H1 (cell line): ENCODE measurements at regions not wholly inside any gene's neighbourhood (a gene's known extent, or its start where the extent isn't known, plus 50 kb on each side); places are given as distances from the start of the nearest gene placed in this dataset.

Source experiments
- CTCF ChIA-PET: fragments of 300-600 bp; sonication (Branson Sonifier 250); formaldehyde crosslinking; loops from one replicate; lab custom pipeline; 2021; ENCODE audit not compliant: partially characterized antibody; lab: Charles Lee
- POLR2A ChIA-PET: fragments of 300-600 bp; sonication (Branson Sonifier 250); formaldehyde crosslinking; loops from one replicate; lab custom pipeline; 2021; ENCODE audit warnings: inconsistent platforms; ENCODE audit not compliant: partially characterized antibody; lab: Charles Lee
- DNase-seq, 2 experiments: peaks; one replicate each; pipeline versions ENCODE4 v3.0.0 to v3.0.0-alpha.2; 2010 to 2022; ENCODE audit warnings: low spot score in 2 of 2, low read depth in 1 of 2, mixed read lengths in 1 of 2
- FAIRE-seq: peaks from 2 replicates; lab custom pipeline; 2011; peaks lifted over from hg19 to GRCh38; lab: Jason Lieb, UNC
- H2AFZ ChIP-seq: 2 replicates; pipeline ENCODE4 v1.8.1; 2012; ENCODE audit warnings: low read length, inconsistent platforms
- H2AK5ac ChIP-seq: 2 replicates; pipeline ENCODE4 v1.6.1; 2013; ENCODE audit warnings: low read depth, low read length
- H2BK120ac ChIP-seq: replicated peaks from 2 replicates; pipeline ENCODE3; 2013; ENCODE audit warnings: low read depth, low read length, inconsistent platforms
- H2BK12ac ChIP-seq: 2 replicates; pipeline ENCODE4 v1.6.1; 2013; ENCODE audit warnings: low read depth, low read length
- H2BK15ac ChIP-seq: 2 replicates; pipeline ENCODE4 v1.6.1; 2013; ENCODE audit warnings: low read length
- H2BK20ac ChIP-seq: 2 replicates; pipeline ENCODE4 v1.6.1; 2013; ENCODE audit warnings: low read length
- H2BK5ac ChIP-seq: 2 replicates; pipeline ENCODE4 v1.6.1; 2013; ENCODE audit warnings: low read depth, low read length
- H3K14ac ChIP-seq: 2 replicates; pipeline ENCODE4 v1.6.1; 2013; ENCODE audit warnings: inconsistent platforms; ENCODE audit not compliant: insufficient read length
- H3K18ac ChIP-seq: 2 replicates; pipeline ENCODE4 v1.6.1; 2013; ENCODE audit warnings: low read length; ENCODE audit errors: extremely low read depth
- H3K23ac ChIP-seq: 2 replicates; pipeline ENCODE4 v1.6.1; 2013; ENCODE audit warnings: inconsistent platforms; ENCODE audit not compliant: insufficient read length
- H3K23me2 ChIP-seq: 2 replicates; pipeline ENCODE4 v1.6.1; 2013; ENCODE audit warnings: low read depth, low read length
- H3K27ac ChIP-seq: 2 replicates; pipeline ENCODE4 v1.6.1; 2011; ENCODE audit warnings: low read depth, low read length, inconsistent platforms
- H3K27me3 ChIP-seq, 4 experiments: replicated peaks in 1 of 4; 1 replicate in 1 of 4; 2 replicates in 3 of 4; pipeline versions ENCODE4 v1.6.1 to v1.8.1; 2011 to 2013; ENCODE audit warnings: low read length in 3 of 4, mild to moderate bottlenecking in 3 of 4, inconsistent platforms in 2 of 4, mixed read lengths in 2 of 4, moderate library complexity in 1 of 4; ENCODE audit not compliant: control insufficient read depth in 3 of 4, insufficient read depth in 3 of 4; ENCODE audit errors: extremely low read depth in 1 of 4
- H3K36me3 ChIP-seq, 4 experiments: 2 replicates each; pipeline versions ENCODE4 v1.6.1 to v1.8.1; 2011 to 2013; ENCODE audit warnings: mild to moderate bottlenecking in 4 of 4, low read length in 3 of 4, moderate library complexity in 2 of 4, control low read depth in 1 of 4, inconsistent platforms in 1 of 4; ENCODE audit not compliant: insufficient read depth in 4 of 4, control insufficient read depth in 2 of 4
- H3K4ac ChIP-seq: replicated peaks from 2 replicates; pipeline ENCODE3; 2013; ENCODE audit warnings: low read length, low read depth, mixed read lengths, inconsistent platforms; ENCODE audit not compliant: insufficient read length
- H3K4me1 ChIP-seq, 4 experiments: replicated peaks in 1 of 4; 1 replicate in 1 of 4; 2 replicates in 3 of 4; pipeline versions ENCODE4 v1.6.1 to v1.8.1; 2011 to 2013; ENCODE audit warnings: low read length in 3 of 4, inconsistent platforms in 2 of 4, mixed read lengths in 1 of 4; ENCODE audit not compliant: insufficient read depth in 4 of 4, control insufficient read depth in 3 of 4
- H3K4me2 ChIP-seq, 2 experiments: 2 replicates each; pipeline versions ENCODE4 v1.6.1 to v1.8.1; 2011 to 2013; ENCODE audit warnings: low read depth in 2 of 2, low read length in 2 of 2, control low read depth in 1 of 2, inconsistent platforms in 1 of 2, mild to moderate bottlenecking in 1 of 2; ENCODE audit not compliant: insufficient read depth in 1 of 2
- H3K4me3 ChIP-seq, 4 experiments: fragments of 200-600, 300-600 bp in 1 of 4; sonication (generic), shearing (Covaris generic), sonication (Bioruptor Twin) in 1 of 4; 2 replicates each; pipeline versions ENCODE4 v1.5.1 to v1.8.1; 2011 to 2016; ENCODE audit warnings: low read length in 4 of 4, low read depth in 3 of 4, control low read depth in 2 of 4, inconsistent platforms in 2 of 4, mild to moderate bottlenecking in 2 of 4, mixed read lengths in 1 of 4, moderate library complexity in 1 of 4; ENCODE audit not compliant: insufficient read depth in 2 of 4; ENCODE audit errors: extremely low read depth in 1 of 4
- H3K56ac ChIP-seq: replicated peaks from 2 replicates; pipeline ENCODE3; 2013; ENCODE audit warnings: low read depth, mild to moderate bottlenecking, mixed read lengths, low read length, inconsistent platforms; ENCODE audit not compliant: insufficient read length
- H3K79me1 ChIP-seq: 2 replicates; pipeline ENCODE4 v1.6.1; 2013; ENCODE audit warnings: low read depth, low read length, control low read depth
- H3K79me2 ChIP-seq, 2 experiments: 2 replicates each; pipeline versions ENCODE4 v1.6.1 to v1.8.1; 2012 to 2013; ENCODE audit warnings: low read length in 2 of 2, mild to moderate bottlenecking in 2 of 2, inconsistent platforms in 1 of 2; ENCODE audit not compliant: insufficient read depth in 2 of 2, control insufficient read depth in 1 of 2
- H3K9ac ChIP-seq, 4 experiments: replicated peaks in 1 of 4; 1 replicate in 1 of 4; 2 replicates in 3 of 4; pipeline versions ENCODE4 v1.6.1 to v1.8.1; 2011 to 2013; ENCODE audit warnings: low read depth in 3 of 4, low read length in 3 of 4, control low read depth in 2 of 4, mild to moderate bottlenecking in 2 of 4, moderate library complexity in 2 of 4, inconsistent platforms in 1 of 4; ENCODE audit errors: extremely low read depth in 1 of 4
- H3K9me3 ChIP-seq, 2 experiments: 2 replicates each; pipeline versions ENCODE4 v1.6.1 to v1.8.1; 2012 to 2013; ENCODE audit warnings: mild to moderate bottlenecking in 2 of 2, moderate library complexity in 2 of 2, control low read depth in 1 of 2, inconsistent platforms in 1 of 2, low read depth in 1 of 2, low read length in 1 of 2, mixed read lengths in 1 of 2; ENCODE audit not compliant: insufficient read depth in 2 of 2
- H4K20me1 ChIP-seq, 2 experiments: replicated peaks in 1 of 2; 2 replicates each; pipeline versions ENCODE3 to v1.8.1; 2011 to 2013; ENCODE audit warnings: inconsistent platforms in 2 of 2, low read length in 2 of 2, mild to moderate bottlenecking in 1 of 2; ENCODE audit not compliant: insufficient read depth in 2 of 2, control insufficient read depth in 1 of 2
- H4K5ac ChIP-seq: 2 replicates; pipeline ENCODE4 v1.6.1; 2013; ENCODE audit warnings: low read length, low read depth, mixed read lengths, inconsistent platforms; ENCODE audit not compliant: insufficient read length
- H4K8ac ChIP-seq: 2 replicates; pipeline ENCODE4 v1.8.0; 2013; ENCODE audit warnings: mild to moderate bottlenecking, moderate library complexity, low read length, inconsistent platforms; ENCODE audit not compliant: insufficient read depth; ENCODE audit errors: extremely low read depth
- H4K91ac ChIP-seq: replicated peaks from 2 replicates; pipeline ENCODE3; 2013; ENCODE audit warnings: low read length, mixed read lengths, inconsistent platforms; ENCODE audit not compliant: insufficient read length
- CTCF ChIP-seq, 3 experiments: IDR thresholded peaks; 1 replicate in 2 of 3; 2 replicates in 1 of 3; pipeline versions ENCODE4 v1.5.1 to v1.6.1; 2011; ENCODE audit warnings: low read length in 3 of 3, mild to moderate bottlenecking in 3 of 3, inconsistent platforms in 2 of 3, low read depth in 1 of 3, moderate library complexity in 1 of 3; ENCODE audit not compliant: insufficient read depth in 1 of 3; ENCODE audit errors: control extremely low read depth in 1 of 3
- RAD21 ChIP-seq, 2 experiments: IDR thresholded peaks in 1 of 2; conservative IDR thresholded peaks in 1 of 2; 2 replicates each; pipeline ENCODE4 v1.6.1; 2011; ENCODE audit warnings: low read depth in 2 of 2, low read length in 2 of 2, improper control_type of control experiment in 1 of 2, inconsistent platforms in 1 of 2, mild to moderate bottlenecking in 1 of 2, moderate library complexity in 1 of 2
- YY1 ChIP-seq: IDR thresholded peaks from 2 replicates; pipeline ENCODE4 v1.6.1; 2011; ENCODE audit warnings: low read depth, mild to moderate bottlenecking, low read length
- WGBS, 2 experiments: shearing (Covaris generic) in 1 of 2; methylation state at CpG; one replicate each; pipeline versions ENCODE4 v1.1.6 to v1.1.7; 2013 to 2015; ENCODE audit warnings: low lambda C conversion rate in 2 of 2, mixed read lengths in 2 of 2, inconsistent platforms in 1 of 2, low coverage in 1 of 2, missing lambda C conversion rate in 1 of 2; ENCODE audit not compliant: insufficient replicate concordance in 2 of 2, insufficient coverage in 1 of 2, insufficient read length in 1 of 2; ENCODE audit errors: extremely low coverage in 1 of 2, missing lambda C conversion rate in 1 of 2; 5-methylcytosine and 5-hydroxymethylcytosine counted together

- no peak overlapping the region for H2BK120ac ChIP-seq
- no peak overlapping the region for H4K91ac ChIP-seq
- H4K20me1 ChIP-seq, result no peaks in the 10 kb centered on the region
- no peak overlapping the region for H2BK12ac ChIP-seq
- 78% methylated on average over 1 of the region's 1 CpG; no CpG with 5 or more reads in 1 of the 2 experiments for WGBS, 2 experiments
- H3K56ac ChIP-seq, result no peak overlapping the region
- no peaks in the 10 kb centered on the region for H3K79me1 ChIP-seq
- no peaks in the 10 kb centered on the region; the same call in 1 of the 2 replicates for H3K23me2 ChIP-seq
- no peaks in the 10 kb centered on the region for H3K27me3 ChIP-seq
- H3K14ac ChIP-seq, result no peak overlapping the region
- no peak overlapping the region for H4K8ac ChIP-seq
- no peak overlapping the region for H3K4me3 ChIP-seq
- no peak overlapping the region for H3K4me2 ChIP-seq
- ChIA-PET CTCF (interaction anchor here (0.7 to 2.0 kb wide), 4 partner anchors 10 to 523 kb away, joined by 3 to 8 read pairs (median 3); no protein-coding TSS in a partner anchor), POLR2A (no interaction called here)
- FAIRE-seq, result no peak
- no peaks in the 10 kb centered on the region for H3K79me2 ChIP-seq
- H2BK15ac ChIP-seq, result no peak overlapping the region
- no peaks in the 10 kb centered on the region for H3K4me1 ChIP-seq
- H3K4ac ChIP-seq, result no peak overlapping the region
- H2AK5ac ChIP-seq, result no peak overlapping the region
- no peak for DNase-seq
- H2BK5ac ChIP-seq, result no peak overlapping the region
- H3K27ac ChIP-seq, result no peak overlapping the region
- TF ChIP-seq YY1, result no peak
- TF ChIP-seq RAD21 (IDR thresholded peaks at IDR 0.05 in 1 of 2, conservative IDR thresholded peaks at IDR 0.05 in 1 of 2; ENCODE audit: low read depth in 2 of 2, low read length in 2 of 2), result peak; percentile 74 to 80
- TF ChIP-seq CTCF (IDR thresholded peaks at IDR 0.05; ENCODE audit: control extremely low read depth in 1 of 3, insufficient read depth in 1 of 3, low read depth in 1 of 3, low read length in 3 of 3), result peak in 2 of 3 experiments; percentile 26 to 54; a peak in 2 of 4 replicates
- no peak overlapping the region for H4K5ac ChIP-seq
- no peak overlapping the region for H3K9ac ChIP-seq
- no peak overlapping the region for H2AFZ ChIP-seq
- H3K36me3 ChIP-seq, result no peaks in the 10 kb centered on the region
- H2BK20ac ChIP-seq, result no peak overlapping the region
- no peak overlapping the region for H3K18ac ChIP-seq
- no peak overlapping the region for H3K23ac ChIP-seq
- H3K9me3 ChIP-seq, result no peaks in the 10 kb centered on the region
Measured at GRCh38 chr1:83497563-83497962, 501.4 kb downstream of the TTLL7 start.
